ENCODE measurements at regions not wholly inside any gene's neighbourhood (a gene's known extent, or its start where the extent isn't known, plus 50 kb on each side); places are given as distances from the start of the nearest gene placed in this dataset.

DNA sequence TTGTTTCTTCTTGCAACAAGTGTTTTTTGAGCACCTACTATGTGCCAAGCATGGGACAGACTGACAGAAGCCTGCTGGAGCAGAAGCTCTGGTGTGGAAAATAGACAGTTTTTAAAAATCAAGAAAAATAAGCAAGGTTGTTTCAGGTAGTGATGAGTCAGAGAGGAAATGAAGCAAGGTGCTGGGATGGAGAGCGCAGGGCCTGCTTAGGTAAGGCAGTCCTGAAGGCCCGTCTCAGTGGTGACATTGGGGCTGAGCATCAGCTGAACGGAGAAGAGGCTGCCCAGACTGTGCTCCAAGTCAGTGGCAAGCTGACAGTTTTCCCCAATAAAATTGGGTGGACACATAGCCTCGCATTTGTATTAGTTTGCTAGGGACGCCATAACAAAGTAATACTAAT lies 263.6 kb downstream of the SS18 start:
- H3K36me3 ChIP-seq (ENCODE audit: control insufficient read depth in 2 of 2, extremely low read depth in 1 of 2, insufficient read depth in 2 of 2, low read length in 2 of 2), result no peaks in the 10 kb centered on the region
- DNase-seq (ENCODE audit: low read depth, low spot score) (no peak), FAIRE-seq (no peak)
- POLR2A ChIA-PET, result no interaction called here
- CTCF ChIA-PET, result interaction anchor here (1.0 kb wide), 1 partner anchor 950 kb away, joined by 3 read pairs; no protein-coding TSS in a partner anchor
- BruUV-seq (replicated peaks), result no TSS peak
- H2AFZ ChIP-seq (ENCODE audit: low read depth, low read length), result no peak overlapping the region
- TF ChIP-seq EZH2 (IDR thresholded peaks at IDR 0.05; ENCODE audit: borderline replicate concordance, low read depth, low read length, severe bottlenecking) (no peak), GATA2 (IDR thresholded peaks at IDR 0.05; ENCODE audit: insufficient read depth, insufficient read length, low read depth, low read length) (no peak), POLR2AphosphoS5 (IDR thresholded peaks at IDR 0.05; ENCODE audit: insufficient read depth, low read depth, low read length) (no peak), FOS (IDR thresholded peaks at IDR 0.05; ENCODE audit: borderline replicate concordance, insufficient read depth, low read length) (no peak), JUN (IDR thresholded peaks at IDR 0.05; ENCODE audit: borderline replicate concordance, insufficient read depth, insufficient read length, low read depth) (no peak), MYC (IDR thresholded peaks at IDR 0.05; ENCODE audit: low read depth, low read length) (no peak), POLR2A (IDR thresholded peaks at IDR 0.05; ENCODE audit: low read depth, low read length) (no peak)
- TF ChIP-seq, protein P1, sequence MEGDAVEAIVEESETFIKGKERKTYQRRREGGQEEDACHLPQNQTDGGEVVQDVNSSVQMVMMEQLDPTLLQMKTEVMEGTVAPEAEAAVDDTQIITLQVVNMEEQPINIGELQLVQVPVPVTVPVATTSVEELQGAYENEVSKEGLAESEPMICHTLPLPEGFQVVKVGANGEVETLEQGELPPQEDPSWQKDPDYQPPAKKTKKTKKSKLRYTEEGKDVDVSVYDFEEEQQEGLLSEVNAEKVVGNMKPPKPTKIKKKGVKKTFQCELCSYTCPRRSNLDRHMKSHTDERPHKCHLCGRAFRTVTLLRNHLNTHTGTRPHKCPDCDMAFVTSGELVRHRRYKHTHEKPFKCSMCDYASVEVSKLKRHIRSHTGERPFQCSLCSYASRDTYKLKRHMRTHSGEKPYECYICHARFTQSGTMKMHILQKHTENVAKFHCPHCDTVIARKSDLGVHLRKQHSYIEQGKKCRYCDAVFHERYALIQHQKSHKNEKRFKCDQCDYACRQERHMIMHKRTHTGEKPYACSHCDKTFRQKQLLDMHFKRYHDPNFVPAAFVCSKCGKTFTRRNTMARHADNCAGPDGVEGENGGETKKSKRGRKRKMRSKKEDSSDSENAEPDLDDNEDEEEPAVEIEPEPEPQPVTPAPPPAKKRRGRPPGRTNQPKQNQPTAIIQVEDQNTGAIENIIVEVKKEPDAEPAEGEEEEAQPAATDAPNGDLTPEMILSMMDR (IDR thresholded peaks at IDR 0.05; ENCODE audit: extremely low read depth in 1 of 2, insufficient read depth in 1 of 2, low read depth in 1 of 2, low read length in 2 of 2), result no peak
- TF ChIP-seq, protein P2, sequence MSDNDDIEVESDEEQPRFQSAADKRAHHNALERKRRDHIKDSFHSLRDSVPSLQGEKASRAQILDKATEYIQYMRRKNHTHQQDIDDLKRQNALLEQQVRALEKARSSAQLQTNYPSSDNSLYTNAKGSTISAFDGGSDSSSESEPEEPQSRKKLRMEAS (IDR thresholded peaks at IDR 0.05; ENCODE audit: insufficient read depth, insufficient read length), result no peak
- no peak overlapping the region for H3K27ac ChIP-seq (ENCODE audit: insufficient read depth, low read depth, low read length)
- no peak overlapping the region for H3K9ac ChIP-seq (replicated peaks; ENCODE audit: extremely low read depth, insufficient read depth, low read length)
- H3K9me3 ChIP-seq (replicated peaks; ENCODE audit: control insufficient read depth, insufficient read depth, low read length), result no peaks in the 10 kb centered on the region
- no peaks in the 10 kb centered on the region for H3K27me3 ChIP-seq (ENCODE audit: control insufficient read depth in 2 of 2, insufficient read depth in 2 of 2, low read length in 2 of 2)
- dilution Hi-C loops (cut with MboI; ENCODE audit: extremely low pct_ligation_motif_present, low sequenced_read_pairs), result no loop called here
- peaks cover 4% of the 10 kb centered on the region for H3K4me1 ChIP-seq (ENCODE audit: control insufficient read depth, extremely low read depth, insufficient read depth, low read length)
- no peak overlapping the region for H3K4me3 ChIP-seq (replicated peaks in 1 of 3; ENCODE audit: insufficient read depth in 1 of 3, low read depth in 1 of 3, low read length in 3 of 3)
- intact Hi-C loops (cut with micrococcal nuclease), result no loop called here
- no peaks in the 10 kb centered on the region for H3K9me1 ChIP-seq (replicated peaks; ENCODE audit: control insufficient read depth, extremely low read depth, insufficient read depth, low read length)
- H3K4me2 ChIP-seq (ENCODE audit: insufficient read depth, low read length), result no peak overlapping the region
- no peaks in the 10 kb centered on the region for H4K20me1 ChIP-seq (replicated peaks; ENCODE audit: control insufficient read depth, extremely low read depth, insufficient read depth, low read length)
- H3K79me2 ChIP-seq (ENCODE audit: control insufficient read depth, insufficient read depth, low read length), result no peaks in the 10 kb centered on the region
